Ureter (tissue), 1 donor: ENCODE measurements at regions not wholly inside any gene's neighbourhood (a gene's known extent, or its start where the extent isn't known, plus 50 kb on each side); places are given as distances from the start of the nearest gene placed in this dataset.

ENCODE experiments used
- DNase-seq: peaks from one replicate; pipeline ENCODE4 v3.0.0-alpha.2; 2020; ENCODE audit warnings: low spot score
- donor health status: DM: yes; HTN: yes; CAD: no.

DNA sequence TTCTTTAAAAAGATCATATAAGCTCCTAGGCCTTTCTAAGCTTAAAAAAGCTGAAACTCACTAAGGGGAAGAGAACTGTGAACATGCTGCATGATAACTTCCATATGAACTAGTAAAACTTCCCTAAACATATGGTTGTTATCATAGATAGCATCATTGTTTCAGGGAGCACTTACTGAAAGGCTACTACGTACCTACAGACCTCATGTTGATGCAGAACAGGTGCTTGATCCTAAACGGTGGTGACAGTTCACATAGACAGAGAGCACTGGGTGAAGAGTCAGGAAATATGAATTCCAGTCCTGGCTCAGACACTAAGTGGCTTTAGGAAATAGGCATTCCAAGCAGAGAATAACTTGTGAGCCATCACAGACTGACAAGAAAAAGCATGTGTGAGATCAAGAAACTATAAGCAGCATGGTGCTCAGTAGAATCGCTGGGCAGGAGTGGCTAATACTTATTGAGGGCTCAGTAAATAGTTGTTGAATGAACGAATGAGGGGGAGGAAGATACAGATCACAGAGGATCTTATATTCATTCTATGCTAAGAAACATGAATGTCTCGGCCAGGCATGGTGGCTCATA, 78.4 kb upstream of the NUDT4 start:
- DNase-seq = no peak

DNA sequence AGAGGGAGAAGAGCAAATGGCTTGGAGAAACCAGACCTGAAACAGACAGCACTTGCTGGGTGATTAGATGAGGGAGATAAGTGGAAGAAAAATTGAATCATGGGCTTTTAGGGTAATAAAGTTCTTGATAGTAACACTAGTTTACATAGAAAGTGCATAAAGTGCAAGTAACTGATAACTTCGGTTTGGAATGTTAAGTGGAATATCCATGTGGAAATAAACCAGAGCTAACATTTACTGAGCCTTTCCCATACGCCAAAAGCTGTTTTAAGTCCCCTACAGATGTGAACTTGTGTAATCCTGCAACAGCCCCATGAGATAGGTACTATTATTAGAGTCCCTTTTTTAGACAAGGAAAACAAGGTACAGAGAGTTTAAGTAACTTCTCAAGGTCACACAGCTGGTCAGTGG, 77.1 kb upstream of the NUDT4 start:
- DNase-seq = no peak

DNA sequence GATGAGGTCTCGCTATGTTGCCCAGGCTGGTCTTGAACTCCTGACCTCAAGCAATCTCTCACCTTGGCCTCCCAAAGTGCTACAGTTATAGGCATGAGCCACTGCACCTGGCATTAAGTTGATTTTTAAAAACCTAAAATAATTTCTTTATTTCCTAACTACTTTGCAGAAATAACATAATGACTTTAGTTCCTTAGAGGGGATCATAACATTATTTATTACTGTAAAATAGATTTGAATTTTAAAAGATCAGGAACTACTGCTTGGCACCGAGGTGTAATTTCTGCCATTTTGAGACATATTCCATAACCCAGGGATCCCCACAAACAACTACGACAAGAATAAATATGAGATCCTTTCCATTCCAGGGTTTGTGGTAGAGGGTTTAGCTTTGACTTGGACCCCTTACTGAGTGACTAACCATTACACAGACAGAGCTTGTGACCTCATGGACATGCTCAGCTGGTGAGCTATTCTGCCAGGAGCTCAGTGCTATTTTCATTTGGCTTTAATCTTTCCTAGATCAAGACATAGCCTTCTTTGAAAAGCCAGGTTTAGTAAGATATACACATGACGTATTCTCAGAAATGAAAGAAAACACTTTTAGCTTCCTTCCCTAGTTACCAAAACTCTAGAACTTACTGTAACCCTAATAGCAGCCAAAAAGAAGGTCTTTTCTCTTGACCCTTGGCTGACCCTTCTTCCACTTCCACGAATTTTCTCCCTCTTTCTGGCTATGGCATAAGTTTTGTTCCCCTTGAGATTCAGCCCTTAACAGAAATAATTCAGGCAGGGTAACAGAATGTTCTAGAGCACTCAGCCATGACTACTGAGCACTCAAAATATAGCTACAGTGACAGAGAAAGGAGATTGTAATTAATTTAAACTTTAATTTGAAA, 75.1 kb upstream of the NUDT4 start:
- DNase-seq = no peak

DNA sequence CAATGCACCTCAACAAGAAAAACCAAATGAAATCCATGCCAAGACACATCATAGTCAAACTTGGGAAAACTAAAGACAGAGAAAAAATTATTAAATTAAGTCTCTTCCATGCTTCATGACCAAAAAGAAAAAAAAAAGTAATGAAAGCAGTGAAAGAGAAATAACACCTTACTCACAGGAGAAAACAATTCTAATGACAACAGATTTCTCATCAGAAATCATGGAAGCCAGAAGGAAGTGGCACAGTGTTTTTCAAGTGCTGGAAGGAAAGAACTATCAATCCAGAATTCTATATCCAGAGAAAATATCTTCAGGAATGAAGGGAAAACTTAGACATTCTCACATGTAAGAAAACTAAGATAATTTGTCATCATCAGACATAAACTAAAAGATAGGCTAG, 71.1 kb upstream of the NUDT4 start:
- no peak for DNase-seq

DNA sequence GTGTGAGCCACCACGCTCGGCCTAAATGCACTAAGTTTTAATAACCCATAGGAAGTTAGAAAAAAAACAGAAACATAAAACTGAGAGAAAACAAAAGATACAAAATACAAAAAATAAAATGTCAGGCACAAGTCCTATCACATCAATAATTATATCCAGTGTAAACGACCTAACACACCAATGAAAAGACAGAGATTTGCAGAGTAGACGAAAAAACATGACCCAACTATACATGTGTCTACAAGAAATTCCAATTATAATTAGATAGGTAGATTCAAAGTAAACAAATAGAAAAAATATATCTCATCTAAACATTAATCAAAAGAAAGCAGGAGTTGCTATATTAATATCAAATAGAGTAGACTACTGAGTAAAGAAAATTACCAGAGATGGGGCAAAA, 69.4 kb upstream of the NUDT4 start:
- no peak for DNase-seq

DNA sequence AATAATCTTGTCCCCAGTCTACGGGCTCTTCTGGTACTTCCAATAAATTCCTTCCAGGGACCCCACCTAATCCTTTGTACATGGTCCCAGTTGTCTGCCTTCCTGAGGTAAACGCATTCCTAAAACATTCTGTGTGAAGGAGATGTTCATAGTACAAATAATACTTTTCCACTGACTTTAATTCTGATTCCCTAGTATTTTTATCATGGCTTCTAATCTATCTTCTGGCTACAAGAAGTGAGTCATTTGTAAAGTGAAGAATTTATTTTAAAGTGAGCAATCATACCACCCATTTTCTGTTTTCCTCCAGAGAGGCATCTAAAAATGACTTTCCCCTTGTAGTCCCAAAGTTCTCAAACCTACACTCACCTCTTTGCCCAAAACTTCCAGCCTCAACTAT, 65.9 kb upstream of the NUDT4 start:
- no peak for DNase-seq

DNA sequence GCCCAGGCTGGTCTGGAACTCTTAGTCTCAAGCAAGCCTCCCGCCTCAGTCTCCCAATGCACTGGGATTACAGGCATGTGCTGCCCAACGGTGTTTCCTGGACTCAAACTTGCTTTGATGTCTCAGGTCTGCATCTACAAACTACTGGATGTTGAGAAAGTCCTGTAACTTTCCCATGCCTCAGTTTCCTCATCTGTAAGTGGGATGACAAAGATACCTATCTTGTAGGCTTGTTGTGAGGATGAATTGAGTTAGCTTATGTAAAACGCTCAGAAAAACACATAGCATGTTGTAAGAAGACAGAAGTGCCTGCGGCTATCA, 63.6 kb upstream of the NUDT4 start:
- DNase-seq = no peak

DNA sequence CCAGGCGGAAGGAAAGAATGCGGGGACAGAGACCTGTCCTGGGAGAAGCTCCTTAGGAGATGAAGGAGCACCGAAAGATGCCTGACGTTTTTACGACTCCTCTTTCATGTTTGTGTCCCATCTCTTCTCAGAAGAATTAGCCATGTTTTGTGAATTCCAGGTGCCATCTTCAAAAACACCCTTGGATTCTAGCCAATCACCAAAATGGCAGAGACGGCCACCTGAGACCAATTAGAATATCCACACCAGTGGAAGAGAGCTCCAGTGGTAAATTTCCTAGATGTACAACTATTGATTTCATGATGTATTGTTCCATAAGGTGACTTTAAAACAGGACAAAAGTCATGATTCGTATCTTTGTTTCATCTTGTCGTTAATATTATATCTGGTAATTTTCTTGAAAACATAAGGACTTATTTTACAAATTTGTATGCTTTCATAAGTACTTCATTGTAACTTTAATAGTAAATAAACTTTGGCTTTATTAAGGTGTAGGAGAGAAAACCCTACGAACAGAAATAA, 62.3 kb upstream of the NUDT4 start:
- DNase-seq = no peak

DNA sequence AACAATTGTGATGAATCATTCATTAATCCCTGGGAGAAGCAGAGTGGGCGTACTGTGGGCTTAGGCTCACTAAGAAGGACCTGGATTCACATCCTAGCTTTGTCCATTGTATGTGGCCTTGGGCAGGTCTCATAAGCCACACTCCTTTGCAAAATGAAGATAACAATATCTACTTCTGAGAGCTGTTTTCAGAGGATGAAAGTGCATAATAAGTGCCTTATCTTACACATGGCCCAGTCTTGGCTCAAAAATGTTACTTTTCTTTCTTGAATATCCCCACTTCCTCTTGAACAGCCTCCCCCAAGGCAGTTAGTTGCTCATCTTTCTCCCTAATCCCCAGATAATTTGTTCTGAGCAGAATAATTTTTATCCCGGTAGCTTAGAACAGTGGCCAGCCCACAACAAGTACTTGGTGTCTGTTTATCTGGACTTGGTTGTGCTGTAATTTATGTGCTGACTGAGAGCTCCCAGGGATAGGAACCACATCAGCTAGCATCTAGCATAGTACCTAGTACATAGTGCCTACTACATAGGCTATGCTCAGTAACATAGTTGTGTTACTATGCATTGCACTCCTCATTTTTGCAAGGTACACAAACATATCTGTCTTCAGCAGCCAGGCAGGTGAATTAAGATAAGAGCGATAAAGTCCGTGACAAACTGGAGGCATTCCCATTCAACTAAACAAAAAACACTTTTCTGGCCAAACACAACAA, 61.7 kb upstream of the NUDT4 start:
- DNase-seq = no peak

DNA sequence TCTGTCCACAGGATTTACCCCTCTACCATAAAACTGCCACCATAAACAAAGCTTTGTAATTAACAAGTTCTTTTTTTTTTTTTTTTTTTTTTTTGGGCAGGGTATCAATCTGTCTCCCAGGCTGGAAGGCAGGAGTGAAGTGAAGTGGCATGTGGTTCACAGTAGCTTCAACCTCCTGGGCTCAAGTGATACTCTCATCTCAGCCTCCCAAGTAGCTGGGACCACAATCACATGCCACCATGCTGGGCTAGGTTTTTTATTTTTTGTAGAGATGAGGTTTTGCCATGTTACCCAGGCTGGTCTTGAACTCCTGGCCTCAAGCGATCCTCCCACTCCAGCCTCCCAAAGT, 61.1 kb upstream of the NUDT4 start:
- no peak for DNase-seq

DNA sequence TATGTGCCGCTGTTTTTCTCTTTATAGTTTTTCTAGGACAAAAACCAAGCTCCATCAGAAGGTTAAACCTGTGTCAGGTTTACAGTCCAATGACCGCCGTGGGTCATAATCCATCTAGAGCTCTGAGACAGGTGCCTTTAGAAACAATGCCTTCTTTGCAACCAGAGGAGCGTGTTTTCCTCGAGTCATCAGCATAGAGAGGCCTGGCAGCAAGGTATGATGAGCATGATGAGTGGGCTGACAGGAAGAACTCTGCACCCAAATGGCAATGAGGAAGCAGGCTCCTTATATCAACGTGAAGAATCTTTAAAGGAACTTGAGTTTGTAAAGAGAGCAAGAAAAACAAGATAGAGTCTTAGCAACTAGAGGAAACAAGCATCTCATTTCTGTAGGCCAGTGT, 60.5 kb upstream of the NUDT4 start:
- no peak for DNase-seq

DNA sequence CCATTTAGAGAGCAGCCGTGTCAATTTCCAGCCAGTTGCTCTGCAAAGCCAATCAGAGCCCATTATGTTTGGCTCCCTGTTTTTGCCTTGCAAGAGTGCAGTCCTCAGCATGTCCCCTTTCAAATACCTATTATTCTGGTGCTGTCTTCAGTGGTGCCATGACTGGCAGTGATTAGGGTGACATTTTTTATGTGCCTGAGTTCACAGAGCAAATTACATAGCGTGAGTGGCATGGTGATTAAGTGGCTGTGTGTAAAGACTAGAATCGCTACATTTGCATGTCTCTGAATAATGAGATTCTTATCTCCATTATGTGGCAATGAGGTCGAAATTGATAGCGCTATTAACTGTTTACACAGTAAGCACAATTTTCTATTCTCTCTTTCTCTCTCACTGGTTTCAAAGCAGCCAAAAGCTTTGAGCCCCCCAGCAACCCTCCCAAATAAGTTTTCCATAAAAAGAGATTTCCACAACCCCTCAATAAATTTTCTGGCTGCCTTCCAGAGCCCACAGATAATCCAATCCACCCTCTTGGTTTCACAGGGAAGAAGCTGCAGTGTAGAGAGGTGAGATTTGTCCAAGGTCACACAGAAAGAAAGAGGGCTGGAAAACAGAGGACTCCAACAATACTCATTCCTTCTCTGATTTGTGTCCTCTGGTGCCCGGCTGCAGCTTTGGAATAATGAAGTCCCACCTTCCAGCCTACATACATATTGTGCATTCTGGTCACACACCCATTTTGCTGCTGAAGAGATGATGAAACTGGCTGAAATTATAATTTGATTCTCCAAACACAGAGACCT, 58.8 kb upstream of the NUDT4 start:
- no peak for DNase-seq

DNA sequence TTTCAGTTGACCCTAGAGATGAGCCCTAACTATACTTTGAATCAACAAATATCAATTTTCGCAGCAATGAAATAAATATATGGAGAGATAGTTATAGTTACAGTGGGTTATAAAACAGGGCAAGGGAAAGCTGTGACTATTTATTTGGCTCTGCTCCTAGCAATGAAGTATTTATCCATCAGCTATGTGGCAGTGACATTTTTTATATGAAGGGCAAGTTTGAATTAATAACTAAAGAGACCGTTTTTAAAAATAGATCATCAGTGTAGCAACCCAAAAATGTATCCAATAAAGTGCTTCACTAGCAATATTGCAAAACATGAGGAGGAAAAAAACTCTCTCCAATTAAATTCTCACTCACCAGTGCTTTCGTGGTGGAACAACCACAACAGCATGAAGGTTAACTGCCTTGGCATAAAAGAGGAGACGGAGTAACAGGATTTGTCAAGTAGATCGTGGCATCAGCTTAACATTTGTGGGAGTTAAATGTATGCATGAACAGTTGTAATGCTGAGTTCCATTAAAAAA, 58.1 kb upstream of the NUDT4 start:
- DNase-seq = no peak

DNA sequence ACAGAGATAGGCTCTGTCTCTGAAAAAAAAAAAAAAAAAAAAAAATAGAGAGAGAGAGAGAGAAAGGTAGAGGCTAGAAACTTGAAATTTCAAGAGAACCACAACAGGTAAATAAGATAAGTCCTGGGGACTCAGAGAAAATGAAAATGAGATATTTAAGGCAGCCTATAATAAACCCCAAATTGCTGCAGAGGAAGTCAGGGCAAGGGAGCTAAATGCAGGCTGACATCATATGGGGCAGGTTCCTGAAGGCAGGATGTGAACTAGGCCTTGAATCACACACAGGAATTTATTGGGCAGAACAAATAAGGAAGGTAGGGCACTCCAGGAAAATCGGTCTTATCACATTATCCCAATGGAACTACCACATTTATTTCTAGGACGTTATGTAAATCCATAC, 54.9 kb upstream of the NUDT4 start:
- no peak for DNase-seq

DNA sequence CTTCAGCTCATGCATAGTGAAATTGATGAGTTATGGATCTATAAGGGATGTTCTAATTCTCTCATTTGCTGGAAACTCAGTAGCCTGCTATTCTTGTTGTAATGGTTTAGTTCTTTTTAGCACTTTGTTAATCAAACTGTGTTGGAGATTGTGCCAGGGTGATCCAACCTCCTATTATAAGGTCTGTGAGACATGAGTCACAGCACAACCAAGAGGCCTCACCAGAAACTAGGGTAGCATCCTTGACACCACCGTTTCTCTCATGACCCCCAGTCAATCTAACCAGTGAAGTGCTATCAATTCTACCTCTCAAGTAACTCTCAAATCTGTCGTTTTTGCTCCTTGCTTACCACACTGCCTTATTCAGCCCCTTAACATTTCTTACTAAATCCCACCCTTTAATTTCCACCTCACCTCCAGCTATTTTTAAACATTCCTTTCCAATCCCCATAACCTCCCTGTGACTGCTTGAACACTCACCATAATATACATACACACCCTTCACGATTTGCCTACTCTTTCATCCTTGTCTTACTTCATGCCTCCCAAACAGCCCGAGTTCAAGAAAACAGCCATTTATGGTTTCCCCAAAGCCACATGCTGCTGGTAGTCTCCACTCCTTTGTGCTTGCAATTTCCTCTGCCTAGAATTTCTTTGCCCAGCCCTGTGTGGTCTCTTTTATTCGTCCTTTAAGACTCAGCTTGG, 53.9 kb upstream of the NUDT4 start:
- DNase-seq = no peak

DNA sequence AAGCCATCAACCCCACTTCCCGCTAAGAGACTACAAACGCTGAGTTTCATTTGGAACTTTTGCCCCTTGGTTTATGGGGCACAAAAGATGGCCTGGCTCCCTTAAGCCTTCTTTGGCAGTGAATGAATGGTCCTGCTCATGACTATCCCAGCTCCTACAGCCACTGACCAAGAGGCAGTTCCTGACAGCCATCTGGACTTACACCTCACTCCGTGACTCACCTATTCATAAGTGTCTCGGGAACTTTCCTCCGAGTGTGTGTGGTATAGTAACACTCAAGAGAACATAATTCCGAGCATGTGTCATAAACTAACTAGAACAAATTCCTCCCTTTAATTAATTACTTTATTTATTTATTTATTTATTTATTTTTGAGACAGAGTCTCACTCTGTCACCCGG, 51.9 kb upstream of the NUDT4 start:
- DNase-seq = no peak
